DOHH2 (cell line): ENCODE measurements at regions not wholly inside any gene's neighbourhood (a gene's known extent, or its start where the extent isn't known, plus 50 kb on each side); places are given as distances from the start of the nearest gene placed in this dataset.

Experiments used
- H3F3A ChIP-seq: fragments of 200-600 bp; sonication (generic), shearing (Covaris generic); 2 replicates; pipeline ENCODE4 v1.6.0; 2016; ENCODE audit warnings: antibody characterized with exemption, mild to moderate bottlenecking; ENCODE audit not compliant: control insufficient read depth, insufficient read depth
- H3K27ac ChIP-seq: fragments of 200-600 bp; sonication (generic); 2 replicates; pipeline ENCODE4 v1.5.1; 2014; ENCODE audit warnings: low read depth, mild to moderate bottlenecking, low read length, moderate library complexity
- H3K27me3 ChIP-seq: fragments of 200-600 bp; sonication (generic); 2 replicates; pipeline ENCODE4 v1.6.1; 2014; ENCODE audit warnings: mild to moderate bottlenecking, low read length, mixed read lengths; ENCODE audit not compliant: control insufficient read depth
- H3K36me3 ChIP-seq: fragments of 200-600 bp; sonication (generic); 2 replicates; pipeline ENCODE4 v1.6.1; 2014; ENCODE audit warnings: mild to moderate bottlenecking, low read length, moderate library complexity, mixed read lengths; ENCODE audit not compliant: control insufficient read depth
- H3K4me1 ChIP-seq: fragments of 200-600 bp; sonication (generic); 2 replicates; pipeline ENCODE4 v1.6.1; 2014; ENCODE audit warnings: mild to moderate bottlenecking, low read length, mixed read lengths; ENCODE audit not compliant: control insufficient read depth
- H3K4me2 ChIP-seq: fragments of 200-600 bp; sonication (generic); 2 replicates; pipeline ENCODE4 v1.6.0; 2014; ENCODE audit warnings: mild to moderate bottlenecking, low read length, moderate library complexity
- H3K4me3 ChIP-seq: fragments of 200-600 bp; sonication (generic); 2 replicates; pipeline ENCODE4 v1.5.1; 2014; ENCODE audit warnings: mild to moderate bottlenecking, low read length, mixed read lengths
- H3K79me2 ChIP-seq: fragments of 200-600 bp; sonication (generic); 2 replicates; pipeline ENCODE4 v1.6.1; 2014; ENCODE audit warnings: mild to moderate bottlenecking, low read length, mixed read lengths; ENCODE audit not compliant: control insufficient read depth
- H3K9me2 ChIP-seq: fragments of 200-600 bp; sonication (generic); replicated peaks from 2 replicates; pipeline ENCODE4 v1.6.1; 2014; ENCODE audit warnings: mild to moderate bottlenecking, low read length, mixed read lengths; ENCODE audit not compliant: control insufficient read depth
- H3K9me3 ChIP-seq: fragments of 200-600 bp; sonication (generic); 2 replicates; pipeline ENCODE4 v1.6.1; 2014; ENCODE audit warnings: antibody characterized with exemption, low read length, mixed read lengths; ENCODE audit not compliant: control insufficient read depth, insufficient read depth
- H4K20me1 ChIP-seq: fragments of 200-600 bp; sonication (generic); 2 replicates; pipeline ENCODE4 v1.6.0; 2014; ENCODE audit warnings: low read depth, mild to moderate bottlenecking, antibody characterized with exemption, low read length, moderate library complexity; ENCODE audit not compliant: control insufficient read depth, insufficient read depth
- EZH2phosphoT487 ChIP-seq: fragments of 200-600 bp; sonication (generic); IDR thresholded peaks from 2 replicates; pipeline ENCODE4 v1.6.1; 2017; ENCODE audit warnings: borderline replicate concordance, mild to moderate bottlenecking, antibody characterized with exemption, low read length, moderate library complexity, mixed read lengths
- TF ChIP-seq, protein P1 (sequence below): fragments of 200-600 bp; sonication (generic); IDR thresholded peaks from one replicate; pipeline ENCODE4 v1.5.1; 2014; ENCODE audit warnings: antibody characterized with exemption, mild to moderate bottlenecking, low read depth, low read length; ENCODE audit not compliant: poor library complexity, severe bottlenecking

DNA sequence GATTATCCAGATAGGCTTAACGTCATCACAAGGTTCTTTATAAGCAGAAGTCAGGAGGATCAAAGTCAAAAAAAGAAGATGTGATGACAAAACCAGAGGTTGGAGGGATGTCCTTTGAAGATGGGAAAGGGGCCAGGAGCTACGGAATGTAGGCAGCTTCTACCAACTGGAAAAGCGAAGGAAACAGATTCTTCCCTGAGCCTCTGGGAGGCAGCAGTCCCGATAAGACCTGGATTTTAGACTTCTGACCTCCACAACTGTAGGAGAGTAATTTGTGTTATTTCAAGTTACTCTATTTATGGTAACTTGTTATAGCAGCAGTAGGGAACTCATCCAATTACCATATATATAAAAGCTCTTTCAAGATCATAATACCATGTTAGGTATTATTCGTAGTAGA is 98.8 kb upstream of the MYCBP2 start:
- TF ChIP-seq, protein P1, sequence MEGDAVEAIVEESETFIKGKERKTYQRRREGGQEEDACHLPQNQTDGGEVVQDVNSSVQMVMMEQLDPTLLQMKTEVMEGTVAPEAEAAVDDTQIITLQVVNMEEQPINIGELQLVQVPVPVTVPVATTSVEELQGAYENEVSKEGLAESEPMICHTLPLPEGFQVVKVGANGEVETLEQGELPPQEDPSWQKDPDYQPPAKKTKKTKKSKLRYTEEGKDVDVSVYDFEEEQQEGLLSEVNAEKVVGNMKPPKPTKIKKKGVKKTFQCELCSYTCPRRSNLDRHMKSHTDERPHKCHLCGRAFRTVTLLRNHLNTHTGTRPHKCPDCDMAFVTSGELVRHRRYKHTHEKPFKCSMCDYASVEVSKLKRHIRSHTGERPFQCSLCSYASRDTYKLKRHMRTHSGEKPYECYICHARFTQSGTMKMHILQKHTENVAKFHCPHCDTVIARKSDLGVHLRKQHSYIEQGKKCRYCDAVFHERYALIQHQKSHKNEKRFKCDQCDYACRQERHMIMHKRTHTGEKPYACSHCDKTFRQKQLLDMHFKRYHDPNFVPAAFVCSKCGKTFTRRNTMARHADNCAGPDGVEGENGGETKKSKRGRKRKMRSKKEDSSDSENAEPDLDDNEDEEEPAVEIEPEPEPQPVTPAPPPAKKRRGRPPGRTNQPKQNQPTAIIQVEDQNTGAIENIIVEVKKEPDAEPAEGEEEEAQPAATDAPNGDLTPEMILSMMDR, result no peak
- TF ChIP-seq EZH2phosphoT487, result no peak
- H3K9me2 ChIP-seq, result no peaks in the 10 kb centered on the region
- H3K4me1 ChIP-seq, result peaks cover 12% of the 10 kb centered on the region
- no peaks in the 10 kb centered on the region for H3K79me2 ChIP-seq
- H3K9me3 ChIP-seq, result no peaks in the 10 kb centered on the region
- H3K4me2 ChIP-seq, result no peak overlapping the region
- H3K27ac ChIP-seq, result no peak overlapping the region
- H3F3A ChIP-seq, result no peaks in the 10 kb centered on the region
- no peak overlapping the region for H3K4me3 ChIP-seq
- H3K27me3 ChIP-seq, result no peaks in the 10 kb centered on the region
- H3K36me3 ChIP-seq, result no peaks in the 10 kb centered on the region
- H4K20me1 ChIP-seq, result no peaks in the 10 kb centered on the region

DNA sequence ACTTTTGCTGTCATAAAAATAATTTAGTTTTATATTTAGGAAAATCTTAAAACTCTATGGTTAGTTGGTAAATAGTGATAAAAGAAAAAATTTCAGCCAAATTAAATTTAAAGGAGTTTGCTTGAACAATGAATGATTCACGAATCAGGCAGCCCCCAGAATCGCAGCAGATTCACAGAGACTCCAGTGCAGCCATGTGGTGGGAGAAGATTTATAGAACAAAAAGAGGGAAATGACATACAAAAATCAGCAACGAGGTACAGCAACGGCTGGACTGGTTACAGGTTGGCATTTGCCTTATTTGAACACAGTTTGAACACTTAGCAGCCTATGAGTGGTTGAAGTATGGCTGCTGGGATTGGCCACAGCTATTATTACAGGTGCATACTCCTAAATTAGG is 96.4 kb upstream of the MYCBP2 start:
- Histone ChIP-seq H3K27me3 (no peaks in the 10 kb centered on the region), H3F3A (no peaks in the 10 kb centered on the region)

DNA sequence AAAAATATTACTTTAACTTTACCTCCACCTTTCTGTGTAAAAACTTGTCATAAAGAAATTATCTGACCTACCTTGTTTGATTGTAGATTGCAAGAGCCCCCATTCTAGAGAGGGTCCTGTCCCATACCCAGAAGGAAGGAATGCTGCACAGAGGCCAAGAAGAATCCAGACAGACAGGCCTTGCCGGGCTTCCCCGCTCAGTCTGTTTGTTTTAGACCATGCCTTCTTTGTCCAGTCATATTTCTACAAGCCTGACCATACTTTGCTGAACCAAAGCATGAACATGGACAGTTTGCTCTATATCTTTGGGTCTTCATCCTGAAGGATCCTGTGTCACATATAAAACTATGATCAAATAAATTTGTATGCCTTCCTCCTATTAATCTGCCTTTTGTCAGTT is 95.8 kb upstream of the MYCBP2 start:
- H3F3A ChIP-seq, result no peaks in the 10 kb centered on the region
- H3K4me3 ChIP-seq, result no peak overlapping the region
- no peaks in the 10 kb centered on the region for H3K4me1 ChIP-seq
- no peaks in the 10 kb centered on the region for H3K27me3 ChIP-seq
- H3K9me3 ChIP-seq, result no peaks in the 10 kb centered on the region
- TF ChIP-seq EZH2phosphoT487, result no peak
- TF ChIP-seq, protein P1, result no peak
- no peaks in the 10 kb centered on the region for H4K20me1 ChIP-seq
- no peak overlapping the region for H3K4me2 ChIP-seq
- H3K9me2 ChIP-seq, result no peaks in the 10 kb centered on the region
- H3K79me2 ChIP-seq, result no peaks in the 10 kb centered on the region
- no peaks in the 10 kb centered on the region for H3K36me3 ChIP-seq
- H3K27ac ChIP-seq, result no peak overlapping the region

More for the DNA sequence above, 96.4 kb upstream of the MYCBP2 start:
- H3K4me1 ChIP-seq, result no peaks in the 10 kb centered on the region
- no peaks in the 10 kb centered on the region for H3K79me2 ChIP-seq
- H3K27ac ChIP-seq, result no peak overlapping the region
- no peak overlapping the region for H3K4me3 ChIP-seq
- no peaks in the 10 kb centered on the region for H4K20me1 ChIP-seq
- no peaks in the 10 kb centered on the region for H3K9me3 ChIP-seq
- TF ChIP-seq, protein P1, result no peak
- no peak for TF ChIP-seq EZH2phosphoT487
- H3K4me2 ChIP-seq, result no peak overlapping the region
- no peaks in the 10 kb centered on the region for H3K9me2 ChIP-seq
- H3K36me3 ChIP-seq, result no peaks in the 10 kb centered on the region

DNA sequence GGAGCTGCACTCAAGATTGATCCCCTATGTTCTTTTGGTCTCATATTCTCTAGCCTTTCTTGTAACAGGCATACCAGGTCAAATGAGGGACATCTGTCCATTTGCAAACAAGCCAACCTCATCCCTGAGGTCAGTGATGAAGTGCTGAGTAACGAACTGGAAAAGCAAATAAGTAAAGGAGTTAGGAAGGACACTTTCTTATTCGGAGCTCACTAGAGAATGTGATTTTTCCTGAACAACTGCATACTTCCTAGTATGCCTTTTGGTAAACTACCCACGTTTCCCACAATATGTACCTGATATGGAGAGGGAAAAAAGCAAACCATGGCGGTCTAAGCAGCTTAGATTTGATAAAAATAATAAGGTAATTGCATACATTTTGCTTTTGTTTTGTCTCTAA is 91.0 kb upstream of the MYCBP2 start:
- no peak overlapping the region for H3K4me3 ChIP-seq
- H3K36me3 ChIP-seq, result no peaks in the 10 kb centered on the region
- no peaks in the 10 kb centered on the region for H3K79me2 ChIP-seq
- H3K27me3 ChIP-seq, result no peaks in the 10 kb centered on the region
- H3K27ac ChIP-seq, result no peak overlapping the region
- no peaks in the 10 kb centered on the region for H3K4me1 ChIP-seq
- no peaks in the 10 kb centered on the region for H4K20me1 ChIP-seq
- H3K9me2 ChIP-seq, result no peaks in the 10 kb centered on the region
- H3K4me2 ChIP-seq, result no peak overlapping the region
- H3F3A ChIP-seq, result no peaks in the 10 kb centered on the region
- H3K9me3 ChIP-seq, result no peaks in the 10 kb centered on the region
- TF ChIP-seq, protein P1, result no peak
- no peak for TF ChIP-seq EZH2phosphoT487
